Calu3 (cell line): ENCODE measurements at regions not wholly inside any gene's neighbourhood (a gene's known extent, or its start where the extent isn't known, plus 50 kb on each side); places are given as distances from the start of the nearest gene placed in this dataset.
"Not testable (repeated sequence)": the region's sequence is repeated elsewhere in the genome, so short reads cannot be mapped to it uniquely, and the experiment has no call there.

ENCODE experiments used
- BruUV-seq: library from RNA; stranded (reverse); fragments of 400-500 nt; replicated peaks from 2 replicates; lab custom pipeline; 2021; lab: Mats Ljungman, UMichigan
- CTCF ChIA-PET: fragments of 300-600 bp; sonication (Branson Sonifier 250); formaldehyde crosslinking; loops from one replicate; lab custom pipeline; 2022; ENCODE audit warnings: antibody characterized with exemption; lab: Charles Lee
- DNase-seq: peaks from one replicate; pipeline ENCODE4 v3.0.0; 2022
- H3K27ac Mint-ChIP-seq: one replicate; pipeline ENCODE4 v1.8.0; 2022; ENCODE audit warnings: mixed read lengths; ENCODE audit not compliant: unreplicated experiment
- H3K27me3 Mint-ChIP-seq: one replicate; pipeline ENCODE4 v1.8.0; 2022; ENCODE audit warnings: mixed read lengths; ENCODE audit not compliant: unreplicated experiment
- H3K36me3 Mint-ChIP-seq: one replicate; pipeline ENCODE4 v1.8.0; 2022; ENCODE audit warnings: mild to moderate bottlenecking, moderate library complexity, mixed read lengths; ENCODE audit not compliant: insufficient read depth, unreplicated experiment
- H3K4me1 Mint-ChIP-seq: one replicate; pipeline ENCODE4 v1.8.0; 2022; ENCODE audit warnings: mild to moderate bottlenecking, low read depth, mixed read lengths; ENCODE audit not compliant: unreplicated experiment
- H3K4me3 Mint-ChIP-seq: one replicate; pipeline ENCODE4 v1.8.0; 2022; ENCODE audit warnings: mild to moderate bottlenecking, low read depth, moderate library complexity, mixed read lengths; ENCODE audit not compliant: unreplicated experiment
- H3K9me3 Mint-ChIP-seq: one replicate; pipeline ENCODE4 v1.8.0; 2022; ENCODE audit warnings: low read depth, mixed read lengths; ENCODE audit not compliant: unreplicated experiment
- CTCF ChIP-seq: fragments of 200-600 bp; IDR thresholded peaks from one replicate; pipeline ENCODE4 v1.8.0; 2022; ENCODE audit warnings: antibody characterized with exemption; ENCODE audit not compliant: unreplicated experiment
- intact Hi-C: fragments of 100-400 bp; cut with micrococcal nuclease; formaldehyde crosslinking; loops from one replicate; pipeline ENCODE4 v1.10.0; 2022; ENCODE audit not compliant: unreplicated experiment

GRCh38 chr9:75687359-75687953, 203.0 kb upstream of the PCSK5 start:
- no peak overlapping the region for H3K4me3 Mint-ChIP-seq
- DNase-seq, result no peak
- peaks cover 40% of the 10 kb centered on the region for H3K27me3 Mint-ChIP-seq
- TF ChIP-seq CTCF, result no peak
- no TSS peak for BruUV-seq
- no peak overlapping the region for H3K27ac Mint-ChIP-seq
- peaks cover 3% of the 10 kb centered on the region for H3K9me3 Mint-ChIP-seq
- H3K36me3 Mint-ChIP-seq, result no peaks in the 10 kb centered on the region
- intact Hi-C loops, result no loop called here
- CTCF ChIA-PET, result no interaction called here
- no peaks in the 10 kb centered on the region for H3K4me1 Mint-ChIP-seq

GRCh38 chr9:75690551-75690950, 199.9 kb upstream of the PCSK5 start:
- H3K4me1 Mint-ChIP-seq, H3K4me3 Mint-ChIP-seq, CTCF ChIA-PET, BruUV-seq, DNase-seq, H3K36me3 Mint-ChIP-seq, H3K27ac Mint-ChIP-seq, H3K9me3 Mint-ChIP-seq: not testable (repeated sequence)
- intact Hi-C loops, result loop anchor here (10.0 kb wide), 1 partner anchor 104 kb away; no protein-coding TSS in a partner anchor
- peaks cover 59% of the 10 kb centered on the region for H3K27me3 Mint-ChIP-seq

- CTCF ChIA-PET, result no interaction called here
- H3K4me1 Mint-ChIP-seq, result no peaks in the 10 kb centered on the region
Observed at GRCh38 chr9:75691408-75691807, 199.1 kb upstream of the PCSK5 start.

GRCh38 chr9:75692309-75692708, 198.2 kb upstream of the PCSK5 start:
- CTCF ChIA-PET, result no interaction called here
- Mint-ChIP-seq H3K27me3 (peaks cover 68% of the 10 kb centered on the region), H3K4me3 (no peak overlapping the region), H3K36me3 (no peaks in the 10 kb centered on the region), H3K9me3 (no peaks in the 10 kb centered on the region), H3K4me1 (no peaks in the 10 kb centered on the region), H3K27ac (no peak overlapping the region)
- intact Hi-C loops, result loop anchor here (10.0 kb wide), 1 partner anchor 102 kb away; no protein-coding TSS in a partner anchor
- TF ChIP-seq CTCF, result no peak
- BruUV-seq, result no TSS peak
- DNase-seq, result no peak

More at GRCh38 chr9:75691408-75691807, 199.1 kb upstream of the PCSK5 start:
- H3K36me3 Mint-ChIP-seq, result no peaks in the 10 kb centered on the region
- TF ChIP-seq CTCF, result no peak
- DNase-seq, result no peak
- no peak overlapping the region for H3K4me3 Mint-ChIP-seq
- no peaks in the 10 kb centered on the region for H3K9me3 Mint-ChIP-seq
- H3K27me3 Mint-ChIP-seq, result peaks cover 60% of the 10 kb centered on the region
- no TSS peak for BruUV-seq
- H3K27ac Mint-ChIP-seq, result no peak overlapping the region
- intact Hi-C loops, result loop anchor here (10.0 kb wide), 1 partner anchor 103 kb away; no protein-coding TSS in a partner anchor

- BruUV-seq, result no TSS peak
- CTCF ChIA-PET, result no interaction called here
- Mint-ChIP-seq H3K4me3 (no peak overlapping the region), H3K27ac (no peak overlapping the region), H3K4me1 (no peaks in the 10 kb centered on the region), H3K9me3 (no peaks in the 10 kb centered on the region), H3K36me3 (no peaks in the 10 kb centered on the region), H3K27me3 (peaks cover 60% of the 10 kb centered on the region)
- no peak for TF ChIP-seq CTCF
- intact Hi-C loops, result loop anchor here (10.0 kb wide), 1 partner anchor 99 kb away; no protein-coding TSS in a partner anchor
- no peak for DNase-seq
Observed at GRCh38 chr9:75695921-75696320, 194.6 kb upstream of the PCSK5 start.
